ENCODE measurements at regions not wholly inside any gene's neighbourhood (a gene's known extent, or its start where the extent isn't known, plus 50 kb on each side); places are given as distances from the start of the nearest gene placed in this dataset.
"Not testable (repeated sequence)": the region's sequence is repeated elsewhere in the genome, so short reads cannot be mapped to it uniquely, and the experiment has no call there.

- Histone ChIP-seq H3K79me2 (ENCODE audit: control insufficient read depth, insufficient read depth, low read length) (no peaks in the 10 kb centered on the region), H3K9me3 (ENCODE audit: control insufficient read depth, insufficient read depth, low read depth, low read length) (no peaks in the 10 kb centered on the region), H4K20me1 (ENCODE audit: control insufficient read depth, extremely low read depth, insufficient read depth, low read length) (no peaks in the 10 kb centered on the region), H3K4me2 (ENCODE audit: extremely low read depth, insufficient read depth, low read length) (no peak overlapping the region), H2AFZ (ENCODE audit: low read length) (no peak overlapping the region), H3K9ac (ENCODE audit: insufficient read depth, low read length) (no peak overlapping the region), H3K36me3 (ENCODE audit: control insufficient read depth, insufficient read depth, low read length) (no peaks in the 10 kb centered on the region), H3K27me3 (ENCODE audit: control insufficient read depth, insufficient read depth, low read length) (no peaks in the 10 kb centered on the region), H3K4me3 (replicated peaks in 1 of 4; ENCODE audit: control extremely low read depth in 1 of 4, insufficient read depth in 1 of 4, low read depth in 3 of 4, low read length in 4 of 4) (no peak overlapping the region), H3K27ac (ENCODE audit: insufficient read depth, low read length) (no peak overlapping the region), H3K4me1 (ENCODE audit: control insufficient read depth, extremely low read depth, insufficient read depth, low read length) (no peaks in the 10 kb centered on the region)
- TF ChIP-seq EZH2 (IDR thresholded peaks at IDR 0.05; ENCODE audit: low read length, missing control alignments) (no peak), CTCF (conservative IDR thresholded peaks at IDR 0.05 in 1 of 2, IDR thresholded peaks at IDR 0.05 in 1 of 2; ENCODE audit: low read depth in 1 of 2, low read length in 2 of 2) (no peak)
- DNase-seq (ENCODE audit: low read depth in 2 of 2), result peak in 1 of 2 donors; percentile 59
Measured at GRCh38 chr4:124167602-124168001, 544.9 kb downstream of the ANKRD50 start.

- H4K20me1 ChIP-seq (ENCODE audit: control insufficient read depth, extremely low read depth, insufficient read depth, low read length); DNase-seq (ENCODE audit: low read depth in 2 of 2); H3K27ac ChIP-seq (ENCODE audit: insufficient read depth, low read length); H3K4me2 ChIP-seq (ENCODE audit: extremely low read depth, insufficient read depth, low read length); H3K4me1 ChIP-seq (ENCODE audit: control insufficient read depth, extremely low read depth, insufficient read depth, low read length); H3K36me3 ChIP-seq (ENCODE audit: control insufficient read depth, insufficient read depth, low read length); H3K79me2 ChIP-seq (ENCODE audit: control insufficient read depth, insufficient read depth, low read length); H2AFZ ChIP-seq (ENCODE audit: low read length); H3K9me3 ChIP-seq (ENCODE audit: control insufficient read depth, insufficient read depth, low read depth, low read length); H3K27me3 ChIP-seq (ENCODE audit: control insufficient read depth, insufficient read depth, low read length); H3K9ac ChIP-seq (ENCODE audit: insufficient read depth, low read length); H3K4me3 ChIP-seq (replicated peaks in 1 of 4; ENCODE audit: control extremely low read depth in 1 of 4, insufficient read depth in 1 of 4, low read depth in 3 of 4, low read length in 4 of 4): not testable (repeated sequence)
Measured at GRCh38 chr4:124169524-124169923, 543.0 kb downstream of the ANKRD50 start.

- Histone ChIP-seq H3K4me3 (replicated peaks in 1 of 4; ENCODE audit: control extremely low read depth in 1 of 4, insufficient read depth in 1 of 4, low read depth in 3 of 4, low read length in 4 of 4) (no peak overlapping the region), H4K20me1 (ENCODE audit: control insufficient read depth, extremely low read depth, insufficient read depth, low read length) (no peaks in the 10 kb centered on the region), H3K27ac (ENCODE audit: insufficient read depth, low read length) (no peak overlapping the region), H3K4me2 (ENCODE audit: extremely low read depth, insufficient read depth, low read length) (no peak overlapping the region), H3K79me2 (ENCODE audit: control insufficient read depth, insufficient read depth, low read length) (no peaks in the 10 kb centered on the region), H3K4me1 (ENCODE audit: control insufficient read depth, extremely low read depth, insufficient read depth, low read length) (peaks cover 3% of the 10 kb centered on the region), H3K36me3 (ENCODE audit: control insufficient read depth, insufficient read depth, low read length) (no peaks in the 10 kb centered on the region), H2AFZ (ENCODE audit: low read length) (no peak overlapping the region), H3K27me3 (ENCODE audit: control insufficient read depth, insufficient read depth, low read length) (no peaks in the 10 kb centered on the region), H3K9me3 (ENCODE audit: control insufficient read depth, insufficient read depth, low read depth, low read length) (no peaks in the 10 kb centered on the region), H3K9ac (ENCODE audit: insufficient read depth, low read length) (no peak overlapping the region)
- DNase-seq (ENCODE audit: low read depth in 2 of 2), result no peak
- TF ChIP-seq EZH2 (IDR thresholded peaks at IDR 0.05; ENCODE audit: low read length, missing control alignments) (no peak), CTCF (conservative IDR thresholded peaks at IDR 0.05 in 1 of 2, IDR thresholded peaks at IDR 0.05 in 1 of 2; ENCODE audit: low read depth in 1 of 2, low read length in 2 of 2) (no peak)
Measured at GRCh38 chr4:124173912-124174311, 538.6 kb downstream of the ANKRD50 start.

Measured in fibroblast of lung (primary cell).